WTC11 (cell line): ENCODE measurements at regions not wholly inside any gene's neighbourhood (a gene's known extent, or its start where the extent isn't known, plus 50 kb on each side); places are given as distances from the start of the nearest gene placed in this dataset.

Experiments used
- ATAC-seq: fragments of 200-7000 bp; cut with Tn5 transposase; 2 replicates; pipeline ENCODE4 v1.10.0; 2021; ENCODE audit warnings: mild to moderate bottlenecking, moderate library complexity
- CTCF ChIA-PET: fragments of 300-600 bp; sonication (Branson Sonifier 250); formaldehyde crosslinking; loops from one replicate; lab custom pipeline; 2021; ENCODE audit warnings: antibody characterized with exemption; lab: Charles Lee
- POLR2A ChIA-PET: fragments of 350-600 bp; sonication (Branson Sonifier 250); formaldehyde crosslinking; loops from one replicate; lab custom pipeline; 2021; ENCODE audit warnings: antibody characterized with exemption; lab: Charles Lee
- DNase-seq: peaks from one replicate; pipeline ENCODE4 v3.0.0; 2021; ENCODE audit warnings: low spot score
- H3K27ac Mint-ChIP-seq: 2 replicates; pipeline ENCODE4 v1.8.0; 2021; ENCODE audit warnings: mixed read lengths
- H3K27me3 Mint-ChIP-seq: 2 replicates; pipeline ENCODE4 v1.8.0; 2021; ENCODE audit warnings: low read depth, mild to moderate bottlenecking, moderate library complexity, mixed read lengths
- H3K36me3 Mint-ChIP-seq: 2 replicates; pipeline ENCODE4 v1.8.0; 2021; ENCODE audit warnings: mixed read lengths
- H3K4me1 Mint-ChIP-seq: 2 replicates; pipeline ENCODE4 v1.8.0; 2022; ENCODE audit warnings: mixed read lengths
- H3K4me3 Mint-ChIP-seq: 2 replicates; pipeline ENCODE4 v1.8.0; 2021; ENCODE audit warnings: mild to moderate bottlenecking, moderate library complexity, mixed read lengths
- H3K9me3 Mint-ChIP-seq: 2 replicates; pipeline ENCODE4 v1.8.0; 2021; ENCODE audit warnings: mixed read lengths
- ATF1 ChIP-seq: sonication (generic); formaldehyde crosslinking; IDR thresholded peaks from 2 replicates; pipeline ENCODE4 v1.8.1; 2023; ENCODE audit warnings: mild to moderate bottlenecking, moderate library complexity, missing genetic modification reagents
- CDX4 ChIP-seq: fragments of 250-450 bp; sonication (Bioruptor Pico); IDR thresholded peaks from 2 replicates; pipeline ENCODE4 v1.9.0; 2021; ENCODE audit warnings: moderate library complexity, mild to moderate bottlenecking, inconsistent platforms, borderline replicate concordance
- ETV6 ChIP-seq: sonication (generic); formaldehyde crosslinking; IDR thresholded peaks from 2 replicates; pipeline ENCODE4 v1.8.1; 2022; ENCODE audit warnings: mild to moderate bottlenecking, missing genetic modification reagents
- FOXJ3 ChIP-seq: sonication (generic); formaldehyde crosslinking; IDR thresholded peaks from 2 replicates; pipeline ENCODE4 v1.9.0; 2021; ENCODE audit warnings: missing genetic modification reagents, mild to moderate bottlenecking, borderline replicate concordance
- GTF2I ChIP-seq: fragments of 250-450 bp; sonication (Bioruptor Pico); conservative IDR thresholded peaks from 2 replicates; pipeline ENCODE4 v1.4.0; 2021; ENCODE audit warnings: mild to moderate bottlenecking
- MAX ChIP-seq: sonication (generic); formaldehyde crosslinking; IDR thresholded peaks from 2 replicates; pipeline ENCODE4 v1.8.0; 2022; ENCODE audit warnings: mild to moderate bottlenecking, missing genetic modification reagents
- MLX ChIP-seq: sonication (generic); formaldehyde crosslinking; IDR thresholded peaks from 2 replicates; pipeline ENCODE4 v1.8.1; 2023; ENCODE audit warnings: mild to moderate bottlenecking, missing genetic modification reagents, moderate library complexity
- MYBL2 ChIP-seq: sonication (generic); formaldehyde crosslinking; IDR thresholded peaks from 2 replicates; pipeline ENCODE4 v1.8.1; 2023; ENCODE audit warnings: mild to moderate bottlenecking, moderate library complexity, missing genetic modification reagents
- NFATC4 ChIP-seq: fragments of 250-450 bp; sonication (Bioruptor Pico); IDR thresholded peaks from 2 replicates; pipeline ENCODE4 v1.9.0; 2021; ENCODE audit warnings: mild to moderate bottlenecking
- NFYB ChIP-seq: sonication (generic); formaldehyde crosslinking; conservative IDR thresholded peaks from 2 replicates; pipeline ENCODE4 v1.8.0; 2022; ENCODE audit warnings: low read depth, missing genetic modification reagents
- NR1H2 ChIP-seq: sonication (generic); formaldehyde crosslinking; IDR thresholded peaks from 2 replicates; pipeline ENCODE4 v1.9.0; 2021; ENCODE audit warnings: mild to moderate bottlenecking, moderate library complexity, missing genetic modification reagents
- NR3C1 ChIP-seq: sonication (generic); formaldehyde crosslinking; conservative IDR thresholded peaks from 2 replicates; pipeline ENCODE4 v1.8.1; 2023; ENCODE audit warnings: low read depth, mild to moderate bottlenecking, missing genetic modification reagents
- PRDM15 ChIP-seq: sonication (generic); formaldehyde crosslinking; IDR thresholded peaks from 2 replicates; pipeline ENCODE4 v1.8.0; 2022; ENCODE audit warnings: missing genetic modification reagents
- SOX15 ChIP-seq: fragments of 250-450 bp; sonication (Bioruptor Pico); IDR thresholded peaks from 2 replicates; pipeline ENCODE4 v1.9.0; 2021; ENCODE audit warnings: mild to moderate bottlenecking
- USF2 ChIP-seq: sonication (generic); formaldehyde crosslinking; IDR thresholded peaks from 2 replicates; pipeline ENCODE4 v1.8.1; 2023; ENCODE audit warnings: mild to moderate bottlenecking, missing genetic modification reagents, moderate library complexity
- ZBTB21 ChIP-seq: sonication (generic); formaldehyde crosslinking; IDR thresholded peaks from 2 replicates; pipeline ENCODE4 v1.8.1; 2023; ENCODE audit warnings: mild to moderate bottlenecking, missing genetic modification reagents, borderline replicate concordance
- ZNF219 ChIP-seq: sonication (generic); formaldehyde crosslinking; IDR thresholded peaks from 2 replicates; pipeline ENCODE4 v1.8.0; 2023; ENCODE audit warnings: missing genetic modification reagents, mild to moderate bottlenecking, borderline replicate concordance
- ZNF232 ChIP-seq: sonication (generic); formaldehyde crosslinking; IDR thresholded peaks from 2 replicates; pipeline ENCODE4 v1.8.0; 2022; ENCODE audit warnings: mild to moderate bottlenecking, missing genetic modification reagents
- ZNF263 ChIP-seq: sonication (generic); formaldehyde crosslinking; IDR thresholded peaks from 2 replicates; pipeline ENCODE4 v1.8.1; 2022; ENCODE audit warnings: low read depth, mild to moderate bottlenecking, moderate library complexity, missing genetic modification reagents
- ZNF396 ChIP-seq: fragments of 250-450 bp; sonication (Bioruptor Pico); IDR thresholded peaks from 2 replicates; pipeline ENCODE4 v1.8.0; 2021; ENCODE audit warnings: mild to moderate bottlenecking, moderate library complexity, borderline replicate concordance
- ZNF423 ChIP-seq: fragments of 250-450 bp; sonication (Bioruptor Pico); IDR thresholded peaks from 2 replicates; pipeline ENCODE4 v2.1.2; 2022; ENCODE audit warnings: mild to moderate bottlenecking, moderate library complexity
- ZNF671 ChIP-seq: fragments of 250-450 bp; sonication (Bioruptor Pico); IDR thresholded peaks from 2 replicates; pipeline ENCODE4 v1.8.0; 2021; ENCODE audit warnings: mild to moderate bottlenecking

GRCh38 chr7:16060502-16060901 is 360.8 kb downstream of the CRPPA start:
- ATAC-seq (no peak), DNase-seq (no peak)
- POLR2A ChIA-PET, result no interaction called here
- H3K4me3 Mint-ChIP-seq, result no peak overlapping the region
- no peak for TF ChIP-seq SOX15 (CRISPR knock-in tag)
- TF ChIP-seq ZNF671, result no peak
- TF ChIP-seq FOXJ3 (CRISPR knock-in tag), result no peak
- TF ChIP-seq CDX4 (CRISPR knock-in tag), result no peak
- no peak for TF ChIP-seq MYBL2 (CRISPR knock-in tag)
- no peak for TF ChIP-seq ZNF263 (CRISPR knock-in tag)
- TF ChIP-seq MLX (CRISPR knock-in tag), result no peak
- TF ChIP-seq ZNF423 (CRISPR knock-in tag), result no peak
- no peak for TF ChIP-seq NR3C1
- no peak for TF ChIP-seq NFYB (CRISPR knock-in tag)
- TF ChIP-seq, all 79 proteins: peak for 0
- H3K27ac Mint-ChIP-seq, result no peak overlapping the region
- peaks cover 6% of the 10 kb centered on the region; the same call in 1 of the 2 replicates for H3K27me3 Mint-ChIP-seq
- no peaks in the 10 kb centered on the region for H3K36me3 Mint-ChIP-seq
- CTCF ChIA-PET, result no interaction called here
- H3K4me1 Mint-ChIP-seq, result peaks cover 16% of the 10 kb centered on the region
- no peaks in the 10 kb centered on the region for H3K9me3 Mint-ChIP-seq

- Mint-ChIP-seq H3K9me3 (no peaks in the 10 kb centered on the region), H3K36me3 (no peaks in the 10 kb centered on the region), H3K4me1 (peaks cover 2% of the 10 kb centered on the region; the same call in 1 of the 2 replicates), H3K4me3 (no peak overlapping the region), H3K27me3 (no peaks in the 10 kb centered on the region), H3K27ac (no peak overlapping the region)
- CTCF ChIA-PET, result no interaction called here
- TF ChIP-seq CDX4 (CRISPR knock-in tag) (no peak), ZBTB21 (no peak), NR1H2 (no peak), USF2 (CRISPR knock-in tag) (no peak)
- no peak for ATAC-seq
- POLR2A ChIA-PET, result no interaction called here
- no peak for DNase-seq
Observed at GRCh38 chr7:16055263-16055976, 365.9 kb downstream of the CRPPA start.

GRCh38 chr7:16051561-16052255 is 365.2 kb upstream of the MEOX2 start:
- no peaks in the 10 kb centered on the region for H3K9me3 Mint-ChIP-seq
- no peaks in the 10 kb centered on the region for H3K36me3 Mint-ChIP-seq
- H3K4me1 Mint-ChIP-seq, result no peaks in the 10 kb centered on the region
- no peak overlapping the region for H3K4me3 Mint-ChIP-seq
- ChIA-PET POLR2A (no interaction called here), CTCF (no interaction called here)
- no peak overlapping the region for H3K27ac Mint-ChIP-seq
- no peak for DNase-seq
- TF ChIP-seq NR3C1 (no peak), NR1H2 (no peak)
- H3K27me3 Mint-ChIP-seq, result no peaks in the 10 kb centered on the region
- ATAC-seq, result no peak

GRCh38 chr7:16046041-16046440 is 359.6 kb upstream of the MEOX2 start:
- Mint-ChIP-seq H3K9me3 (no peaks in the 10 kb centered on the region), H3K27me3 (no peaks in the 10 kb centered on the region), H3K4me3 (no peak overlapping the region), H3K36me3 (no peaks in the 10 kb centered on the region), H3K4me1 (no peaks in the 10 kb centered on the region), H3K27ac (no peak overlapping the region)
- ATAC-seq (no peak), DNase-seq (no peak)
- POLR2A ChIA-PET, result no interaction called here
- CTCF ChIA-PET, result no interaction called here
- TF ChIP-seq PRDM15 (CRISPR knock-in tag) (no peak), ZNF396 (CRISPR knock-in tag) (no peak), ETV6 (no peak), NFATC4 (CRISPR knock-in tag) (no peak), MYBL2 (CRISPR knock-in tag) (no peak), ZNF232 (CRISPR knock-in tag) (no peak), ATF1 (CRISPR knock-in tag) (no peak), ZNF671 (no peak), GTF2I (CRISPR knock-in tag) (no peak), MAX (CRISPR knock-in tag) (no peak), ZNF219 (CRISPR knock-in tag) (no peak)
